Activated CD4-positive, alpha-beta T cell treated with anti-CD3 and anti-CD28 coated beads, Interleukin-10, Interleukin-2, amounts not matched to agents 100 ng/mL and 50 ng/mL, durations not matched to agents 16 hours and 8 hours (primary cell): ENCODE measurements at regions not wholly inside any gene's neighbourhood (a gene's known extent, or its start where the extent isn't known, plus 50 kb on each side); places are given as distances from the start of the nearest gene placed in this dataset.
"Not testable (repeated sequence)": the region's sequence is repeated elsewhere in the genome, so short reads cannot be mapped to it uniquely, and the experiment has no call there.

Experiments
- DNase-seq: peaks from one replicate; pipeline ENCODE4 v3.0.0-alpha.2; 2020

- DNase-seq, result no peak
Measured at GRCh38 chr13:64579331-64579730, 2650.8 kb downstream of the PCDH9 start.

- DNase-seq, result no peak
Measured at GRCh38 chr13:64568748-64569147, 2661.4 kb downstream of the PCDH9 start.

- not testable (repeated sequence) for DNase-seq
Measured at GRCh38 chr13:64558031-64558430, 2672.1 kb downstream of the PCDH9 start.

GRCh38 chr13:64556376-64556775 is 2673.8 kb downstream of the PCDH9 start:
- no peak for DNase-seq

- DNase-seq, result no peak
Measured at GRCh38 chr13:64553411-64554129, 2676.6 kb downstream of the PCDH9 start.

- no peak for DNase-seq
Measured at GRCh38 chr13:64551755-64552154, 2678.4 kb downstream of the PCDH9 start.

- DNase-seq, result no peak
Measured at GRCh38 chr13:64546371-64546770, 2683.8 kb downstream of the PCDH9 start.

- no peak for DNase-seq
Measured at GRCh38 chr13:64540976-64541375, 2689.2 kb downstream of the PCDH9 start.

GRCh38 chr13:64540468-64540867 is 2689.7 kb downstream of the PCDH9 start:
- DNase-seq, result no peak

GRCh38 chr13:64538711-64539110 is 2691.4 kb downstream of the PCDH9 start:
- no peak for DNase-seq

- no peak for DNase-seq
Measured at GRCh38 chr13:64534302-64534701, 2695.8 kb downstream of the PCDH9 start.

GRCh38 chr13:64531400-64531799 is 2698.7 kb downstream of the PCDH9 start:
- no peak for DNase-seq

- DNase-seq, result peak; percentile 10
Measured at GRCh38 chr13:64529874-64530485, 2700.2 kb downstream of the PCDH9 start.

- no peak for DNase-seq
Measured at GRCh38 chr13:64528838-64529237, 2701.3 kb downstream of the PCDH9 start.

GRCh38 chr13:64527561-64527960 is 2702.6 kb downstream of the PCDH9 start:
- no peak for DNase-seq

GRCh38 chr13:64525687-64526086 is 2704.4 kb downstream of the PCDH9 start:
- no peak for DNase-seq

- DNase-seq, result no peak
Measured at GRCh38 chr13:64510747-64511146, 2719.4 kb downstream of the PCDH9 start.

GRCh38 chr13:64506246-64506645 is 2723.9 kb downstream of the PCDH9 start:
- DNase-seq, result no peak

- no peak for DNase-seq
Measured at GRCh38 chr13:64505336-64505910, 2724.7 kb downstream of the PCDH9 start.

- no peak for DNase-seq
Measured at GRCh38 chr13:64488731-64489130, 2741.4 kb downstream of the PCDH9 start.

- DNase-seq, result no peak
Measured at GRCh38 chr13:64482373-64482772, 2747.8 kb downstream of the PCDH9 start.

GRCh38 chr13:64480672-64481071 is 2749.5 kb downstream of the PCDH9 start:
- DNase-seq, result no peak

- DNase-seq, result no peak
Measured at GRCh38 chr13:64480211-64480610, 2749.9 kb downstream of the PCDH9 start.

- no peak for DNase-seq
Measured at GRCh38 chr13:64477146-64477545, 2753.0 kb downstream of the PCDH9 start.
